Stimulated activated CD8-positive, alpha-beta memory T cell treated with anti-CD3 and anti-CD28 coated beads, Interleukin-4, amount 100 ng/mL, for 48 hours (primary cell): ENCODE measurements at regions not wholly inside any gene's neighbourhood (a gene's known extent, or its start where the extent isn't known, plus 50 kb on each side); places are given as distances from the start of the nearest gene placed in this dataset.

Experiments used
- DNase-seq: peaks from one replicate; pipeline ENCODE4 v3.0.0-alpha.2; 2020

DNA sequence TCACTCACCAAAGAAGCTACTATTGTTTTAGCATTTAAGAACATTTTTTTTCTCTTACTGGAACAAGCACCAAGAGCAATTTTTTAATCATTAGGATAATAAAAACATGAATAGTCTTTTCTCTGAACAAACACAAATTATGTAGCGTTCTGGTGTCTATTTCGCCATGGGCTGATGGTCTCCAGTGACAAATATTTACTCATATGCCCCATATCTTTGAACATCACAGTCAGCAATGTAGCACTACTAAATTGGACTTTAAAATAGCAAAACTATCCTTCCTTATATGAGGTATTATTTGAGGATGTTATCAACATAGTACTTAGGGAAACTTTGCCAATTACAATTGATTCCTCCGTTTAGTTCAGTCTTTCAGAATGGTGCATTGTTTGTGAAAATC, 1326.0 kb upstream of the ZEB2 start:
- no peak for DNase-seq

DNA sequence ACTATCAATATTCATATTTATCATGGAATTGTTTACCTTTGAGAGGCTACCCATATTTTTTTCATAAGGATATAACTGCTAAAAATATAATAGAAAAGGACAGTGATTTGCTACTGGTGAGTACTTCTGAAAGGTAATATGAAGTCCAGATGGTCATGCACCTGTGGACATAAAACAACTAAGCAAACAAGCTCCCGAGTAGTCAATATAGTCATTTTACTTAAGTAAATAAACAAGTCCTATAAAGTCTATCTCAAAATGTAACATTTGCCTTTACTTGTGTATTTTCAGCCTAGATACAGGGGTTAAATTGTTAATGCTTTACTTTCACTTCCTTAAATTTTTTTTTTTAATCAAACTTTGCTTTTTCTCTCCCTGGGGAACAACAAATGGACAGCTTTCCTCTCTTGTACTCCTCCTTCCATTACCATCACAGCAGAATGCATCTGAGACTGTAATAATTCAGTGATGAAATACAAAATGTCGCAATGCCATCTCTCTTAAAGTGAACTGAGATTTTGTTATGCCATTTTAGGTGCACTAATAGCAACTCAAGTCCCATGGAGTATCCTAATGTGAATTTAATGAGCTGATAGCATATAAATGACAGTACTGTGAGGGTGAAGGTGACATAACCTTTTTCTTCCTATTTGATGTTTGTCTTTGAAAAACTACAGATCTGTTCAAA, 1325.4 kb upstream of the ZEB2 start:
- DNase-seq = no peak

DNA sequence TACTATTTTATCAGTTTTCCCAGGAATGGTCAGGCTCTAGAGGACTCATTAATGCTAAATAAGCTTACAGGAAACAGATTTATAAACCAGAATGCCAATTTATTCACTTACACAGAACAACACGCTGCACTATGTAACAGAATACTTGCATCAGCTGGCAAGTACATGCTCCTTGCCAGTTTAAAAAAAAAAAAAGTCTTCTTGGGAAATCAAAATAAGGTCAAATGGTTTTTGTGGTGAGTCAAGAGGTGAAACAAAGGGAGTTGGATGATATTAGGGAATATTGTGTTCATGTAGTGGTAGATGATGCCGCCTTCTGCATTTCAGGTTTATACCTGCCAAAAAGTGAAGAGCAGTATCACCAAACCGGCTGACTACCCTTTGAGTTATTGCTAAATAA, 1322.1 kb upstream of the ZEB2 start:
- DNase-seq = no peak

DNA sequence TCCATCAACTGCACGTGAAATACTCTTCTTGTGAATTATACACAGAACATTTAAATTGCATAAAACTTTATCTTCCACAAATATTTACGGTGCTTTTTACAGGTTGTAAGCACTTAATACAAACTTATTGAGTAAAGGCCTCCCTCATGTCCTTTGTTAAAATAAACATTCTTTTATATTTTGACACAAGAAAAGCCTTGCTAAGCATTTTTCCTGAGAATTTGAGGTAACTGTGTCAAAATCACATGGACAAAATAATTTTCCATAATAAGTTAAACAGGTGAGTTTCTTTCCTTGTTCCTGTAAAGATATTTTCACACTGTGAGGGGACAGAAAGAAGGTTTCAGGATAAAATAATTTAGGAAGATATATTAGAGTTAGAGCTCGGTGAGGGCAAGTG, 1317.1 kb upstream of the ZEB2 start:
- DNase-seq = no peak

DNA sequence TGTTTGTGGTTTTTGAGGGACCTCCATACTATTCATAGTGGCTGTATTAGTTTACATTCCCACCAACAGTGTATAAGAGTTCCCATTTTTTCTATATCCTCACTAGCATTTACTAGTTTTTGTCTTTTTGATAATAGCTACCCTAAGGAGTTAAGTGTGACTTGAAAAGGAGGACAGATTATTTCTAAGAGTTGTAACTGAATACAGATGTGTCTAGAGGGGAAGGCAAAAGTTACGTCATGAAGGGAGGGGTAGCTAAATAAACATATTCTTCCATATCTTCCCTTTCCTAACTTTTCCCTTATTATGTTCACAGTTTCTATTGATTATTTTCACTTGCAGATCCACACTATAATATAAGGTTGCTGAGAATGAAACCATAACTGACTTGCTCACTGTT, 1315.7 kb upstream of the ZEB2 start:
- DNase-seq = no peak

DNA sequence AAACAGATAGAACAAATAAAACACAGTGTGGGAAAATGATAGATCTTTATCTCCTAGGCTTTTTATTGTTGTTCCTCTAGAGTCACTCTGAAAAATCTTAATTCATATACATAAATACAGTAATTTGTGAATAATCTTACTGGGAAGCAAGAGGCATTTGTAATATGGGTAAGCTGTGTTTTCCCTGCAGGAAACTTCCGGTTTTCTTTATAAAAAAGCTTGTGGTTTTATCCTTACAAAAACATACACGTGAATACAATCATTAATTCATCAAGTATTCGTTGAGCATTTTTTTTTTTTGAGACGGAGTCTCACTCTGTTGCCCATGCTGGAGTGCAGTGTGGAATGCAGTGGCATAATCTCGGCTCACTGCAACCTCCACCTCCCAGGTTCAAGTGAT, 1312.8 kb upstream of the ZEB2 start:
- no peak for DNase-seq

DNA sequence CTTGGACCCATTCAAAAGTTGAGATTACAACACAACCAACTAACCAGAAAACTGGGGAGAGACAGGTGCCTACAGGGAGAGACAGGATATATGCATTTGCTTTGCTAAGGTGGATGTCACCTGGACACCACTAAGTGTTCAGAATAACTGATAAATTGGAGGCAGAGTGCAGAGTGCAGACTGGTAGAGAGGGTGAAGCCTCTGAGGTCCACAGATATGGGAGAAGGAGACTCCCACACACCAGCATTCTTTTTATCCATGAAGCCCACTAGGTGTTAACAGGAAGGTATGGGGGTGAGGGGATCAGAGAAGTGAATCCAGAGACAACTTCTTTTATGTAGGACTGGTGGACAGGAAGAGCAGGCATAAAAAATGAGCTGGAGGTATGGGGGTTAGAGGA, 1310.0 kb upstream of the ZEB2 start:
- no peak for DNase-seq

DNA sequence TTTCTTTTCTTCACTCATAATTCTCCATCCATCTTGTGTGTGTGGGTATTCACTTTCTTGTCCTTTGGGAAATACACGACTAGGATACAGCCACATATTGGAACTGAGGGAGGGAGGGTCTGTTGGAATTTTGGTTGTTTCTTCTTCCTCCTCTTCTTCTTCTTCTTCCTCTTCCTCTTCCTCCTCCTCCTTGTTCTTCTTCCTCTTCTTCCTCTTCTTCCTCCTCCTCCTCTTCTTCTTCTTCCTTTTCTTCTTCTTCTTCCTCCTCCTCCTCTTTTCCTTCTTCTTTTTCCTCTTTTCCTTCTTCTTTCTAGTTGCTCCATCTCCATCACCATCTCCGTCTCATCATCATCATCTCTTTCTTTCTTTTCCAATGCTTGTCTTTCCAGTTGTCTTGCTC, 1307.3 kb upstream of the ZEB2 start:
- no peak for DNase-seq

DNA sequence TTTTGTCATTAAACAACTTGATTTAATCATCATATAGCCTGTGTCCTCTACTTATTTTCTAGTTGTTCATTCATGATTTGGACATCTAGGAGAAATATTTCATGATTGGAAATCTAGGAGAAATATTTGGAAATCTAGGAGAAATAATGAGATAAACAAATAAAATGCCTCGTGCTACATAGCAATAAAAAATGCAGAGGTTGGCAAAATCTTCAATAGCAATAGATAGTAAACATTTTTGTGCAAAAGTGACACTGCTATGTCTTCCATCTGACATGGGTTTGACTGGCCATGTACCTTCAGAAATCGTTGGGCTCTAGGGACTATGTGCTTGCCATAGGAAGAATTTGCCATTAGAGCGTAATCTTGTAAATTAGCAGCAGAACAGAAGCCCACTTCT, 1304.5 kb upstream of the ZEB2 start:
- no peak for DNase-seq

DNA sequence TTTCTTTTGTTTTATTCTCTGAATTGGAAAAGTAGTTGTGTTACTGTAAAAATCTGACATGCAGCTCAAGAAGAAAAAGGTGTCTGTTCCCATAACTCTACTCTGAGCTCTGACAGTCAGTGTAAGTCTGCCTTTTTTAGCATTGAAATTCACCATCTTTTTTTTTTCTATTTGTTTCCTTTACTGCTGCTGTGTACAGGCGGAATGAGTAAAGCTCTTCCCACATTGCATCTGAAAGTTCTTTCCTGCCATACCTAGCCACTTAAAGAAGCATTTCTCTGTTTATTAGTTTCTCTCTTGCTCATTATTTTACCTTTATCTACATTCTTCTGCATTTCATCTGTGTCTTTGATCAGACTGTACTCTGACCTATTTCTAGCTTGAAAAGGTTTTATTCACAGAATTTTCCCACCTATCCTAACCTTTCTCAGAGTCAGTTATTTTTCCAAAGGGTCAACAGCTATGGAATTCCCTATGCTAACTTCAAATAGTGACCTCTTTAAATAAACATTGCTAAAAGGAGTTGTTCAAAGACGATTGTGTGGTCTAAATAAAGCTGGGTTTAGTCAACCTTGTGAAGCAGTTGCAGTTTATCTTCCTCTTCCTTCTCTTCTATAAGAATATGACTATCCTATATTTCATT, 1303.1 kb upstream of the ZEB2 start:
- DNase-seq = no peak

DNA sequence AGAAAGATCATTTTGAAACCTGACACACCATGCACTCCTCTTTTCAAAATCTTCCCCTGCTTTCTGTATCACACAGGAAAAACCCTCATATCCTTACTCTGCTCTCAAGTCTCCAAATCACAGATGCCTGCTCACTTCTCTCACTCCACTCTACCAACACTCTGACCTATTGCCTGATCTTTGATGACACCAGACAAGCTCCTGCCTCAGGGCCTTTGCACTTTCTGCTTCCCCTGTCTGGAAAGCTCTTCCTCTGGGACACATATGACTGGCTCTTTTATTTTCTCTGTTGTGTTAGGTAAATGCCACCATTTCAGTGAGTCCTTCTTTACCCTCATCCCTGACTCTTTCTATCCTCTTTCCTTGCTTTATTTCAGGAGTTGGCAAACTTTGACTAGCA, 1300.7 kb upstream of the ZEB2 start:
- DNase-seq = no peak

DNA sequence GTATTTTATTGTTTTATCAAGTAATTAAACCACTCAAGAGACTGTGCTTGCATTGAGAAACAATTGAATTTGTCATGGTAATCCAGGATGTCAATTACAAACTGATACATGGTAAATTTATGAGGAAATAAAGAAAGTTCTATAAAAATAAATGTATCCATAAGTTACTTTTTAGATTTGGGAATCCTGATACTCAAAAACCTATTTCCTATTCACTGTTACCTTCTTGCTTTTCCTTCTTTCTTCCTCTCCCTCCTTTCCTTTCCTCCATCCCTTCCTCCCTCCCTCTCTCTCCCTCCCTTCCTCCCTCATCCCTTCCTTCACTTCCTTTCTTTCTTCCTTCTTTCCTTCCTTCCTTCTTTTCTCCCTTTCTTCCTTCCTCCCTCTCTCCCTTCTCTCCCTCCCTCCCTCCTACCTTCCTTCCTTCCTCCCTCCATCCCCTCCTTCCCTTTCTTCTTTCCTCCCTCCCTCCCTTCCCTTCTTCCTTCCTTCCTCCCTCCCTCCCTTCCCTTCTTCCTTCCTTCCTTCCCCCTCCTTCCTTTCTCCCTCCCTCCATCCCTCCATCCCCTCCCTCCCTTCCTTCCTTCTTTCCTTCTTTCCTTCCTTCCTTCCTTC, 1299.1 kb upstream of the ZEB2 start:
- DNase-seq = no peak

DNA sequence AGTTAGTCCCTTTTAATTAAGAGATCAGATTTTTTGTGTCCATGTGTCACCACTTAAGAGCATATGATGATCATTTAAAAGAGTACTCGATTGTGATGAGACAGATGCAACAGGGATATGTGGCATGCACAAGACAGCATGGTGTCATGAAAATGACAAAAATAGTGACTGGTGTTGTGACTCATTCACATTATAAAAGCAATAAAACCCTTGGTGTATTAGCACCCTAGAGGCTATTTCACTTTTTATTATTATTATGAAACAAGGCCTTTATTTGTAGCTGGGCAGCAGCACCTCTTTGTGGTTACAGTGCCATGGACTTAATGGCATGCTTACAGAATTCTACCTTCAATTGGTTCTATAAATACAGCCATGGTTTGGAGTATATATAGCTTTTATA, 1296.0 kb upstream of the ZEB2 start:
- no peak for DNase-seq

DNA sequence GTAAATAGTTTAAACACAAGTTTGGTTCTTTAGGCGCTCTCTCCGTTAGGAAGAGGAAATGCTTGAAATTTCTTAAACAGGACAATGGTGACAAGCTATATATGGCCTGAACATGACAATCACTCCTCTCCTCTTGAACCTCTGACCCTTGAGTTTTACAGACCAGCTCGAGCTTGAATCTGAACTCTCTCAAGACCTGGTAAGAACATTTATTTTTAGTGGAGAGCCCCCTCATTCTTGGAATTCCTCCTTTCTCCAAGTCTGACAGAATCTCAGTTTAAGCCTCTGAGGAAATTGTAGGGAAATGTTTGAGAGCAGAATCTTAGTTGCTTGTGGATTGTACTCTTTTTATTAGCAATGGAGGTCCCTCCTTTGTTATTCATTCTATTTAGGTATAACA, 1293.6 kb upstream of the ZEB2 start:
- DNase-seq = no peak

DNA sequence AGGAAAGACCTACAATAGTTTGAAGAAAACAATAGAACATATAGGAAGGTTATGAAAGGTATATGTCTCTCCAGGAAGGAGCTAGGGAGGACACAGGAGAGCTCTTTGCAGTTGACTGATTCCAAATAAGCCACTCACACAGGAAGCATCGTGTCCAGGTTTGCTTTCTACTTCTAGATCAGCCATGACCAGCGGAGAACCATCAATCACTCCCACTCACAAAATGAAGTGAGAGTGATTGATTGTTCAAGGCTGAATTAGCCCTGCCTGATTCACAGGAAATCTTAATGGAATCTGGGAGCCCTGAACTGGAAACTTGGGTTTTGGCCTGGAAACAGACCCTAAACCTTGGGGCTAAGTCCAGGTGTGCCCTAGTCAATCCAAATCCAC, 1292.2 kb upstream of the ZEB2 start:
- DNase-seq = no peak

DNA sequence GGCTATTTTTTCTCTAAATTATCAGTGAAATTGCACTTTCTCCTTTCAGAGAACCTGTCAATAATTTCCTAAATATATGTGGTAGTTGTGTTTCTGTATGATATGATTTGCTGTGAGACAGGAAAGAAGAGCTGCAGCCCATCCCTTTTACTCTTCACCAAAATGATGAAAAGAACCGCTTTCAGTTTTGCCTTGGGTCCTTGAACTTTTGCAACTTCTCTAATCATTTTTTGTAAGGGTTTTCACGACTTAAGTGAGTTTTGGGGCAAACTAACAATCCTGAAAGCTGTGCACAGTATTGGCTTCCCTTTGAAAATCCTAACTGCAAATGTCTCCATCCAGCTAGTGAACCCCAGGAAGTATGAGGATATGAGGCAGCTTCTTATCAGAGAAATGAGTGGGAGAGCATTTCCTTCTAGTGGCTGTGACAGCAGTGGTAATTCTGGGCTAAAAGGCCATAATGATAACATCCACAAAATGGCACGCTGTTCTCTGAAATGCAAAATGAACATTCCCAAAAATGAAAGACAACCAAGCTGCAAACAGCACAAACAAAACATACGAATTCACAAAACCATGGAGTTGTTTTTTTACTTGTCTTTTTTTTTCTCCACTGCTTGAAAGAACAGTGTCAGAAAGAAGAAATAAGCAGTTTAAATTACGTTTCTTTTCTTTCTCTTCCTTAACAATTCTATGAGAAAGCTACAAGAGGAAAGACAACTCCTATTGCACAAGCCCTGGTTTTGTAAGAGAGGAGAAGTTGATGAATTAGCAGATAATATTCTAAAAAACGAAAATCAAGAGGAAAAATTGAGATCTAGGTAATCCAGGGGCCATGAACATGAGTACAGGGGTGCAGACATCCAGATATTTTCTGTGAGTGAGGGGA, 1291.6 kb upstream of the ZEB2 start:
- no peak for DNase-seq

DNA sequence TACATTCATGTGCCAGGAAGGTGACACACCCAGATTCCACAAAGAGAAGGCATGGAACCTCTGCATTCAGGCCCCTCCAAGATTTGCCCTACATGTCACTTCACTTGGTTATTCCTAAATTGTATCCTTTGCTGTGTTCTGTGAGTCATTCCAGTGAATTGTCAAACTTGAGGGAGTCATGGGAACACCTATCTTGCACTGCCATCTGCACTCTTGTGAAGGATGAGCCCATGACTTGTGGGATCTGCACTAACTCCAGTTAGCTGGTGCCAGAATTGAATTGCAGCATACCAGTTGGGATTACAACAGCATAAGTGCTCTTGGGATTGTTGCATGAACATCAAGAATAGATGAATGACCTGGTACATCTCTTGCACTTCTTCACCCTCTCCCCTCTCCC, 1288.0 kb upstream of the ZEB2 start:
- no peak for DNase-seq

DNA sequence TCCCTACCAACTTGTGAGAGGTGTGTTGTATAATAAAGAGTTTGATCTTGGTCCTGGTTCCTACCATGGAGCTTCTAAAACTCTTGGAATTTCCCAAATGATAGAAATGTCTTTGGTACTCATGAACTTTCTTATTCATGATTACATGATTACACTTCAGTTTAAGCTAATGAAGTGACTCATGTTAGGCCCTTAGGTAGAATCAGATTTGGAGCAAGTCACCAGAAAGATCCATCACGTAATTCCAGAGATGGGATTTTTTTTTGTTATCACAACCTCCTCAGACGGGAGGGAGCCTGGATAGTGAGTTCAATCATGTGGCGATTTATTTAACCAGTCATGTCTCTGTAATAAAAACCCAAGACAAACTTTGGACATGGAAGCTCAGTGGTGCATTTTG, 1287.6 kb upstream of the ZEB2 start:
- no peak for DNase-seq

DNA sequence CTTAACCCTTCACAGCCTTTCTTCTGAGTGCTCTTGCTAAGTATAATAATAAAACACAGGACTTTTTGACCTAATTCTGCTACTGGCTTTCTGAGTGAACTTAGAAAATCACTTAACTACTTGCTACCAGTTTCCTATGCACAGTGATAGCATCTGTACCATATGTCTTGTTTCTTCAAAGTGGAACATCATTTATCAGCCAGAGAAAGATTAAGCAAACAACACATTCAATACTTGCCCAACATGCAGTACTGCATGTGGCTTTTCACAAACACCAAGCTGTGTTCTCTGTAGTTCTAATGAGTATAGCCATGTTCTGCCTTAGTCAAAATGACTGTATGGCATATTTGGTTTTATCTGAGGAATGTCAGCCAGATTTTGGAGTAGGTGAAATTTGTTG, 1286.6 kb upstream of the ZEB2 start:
- DNase-seq = no peak

DNA sequence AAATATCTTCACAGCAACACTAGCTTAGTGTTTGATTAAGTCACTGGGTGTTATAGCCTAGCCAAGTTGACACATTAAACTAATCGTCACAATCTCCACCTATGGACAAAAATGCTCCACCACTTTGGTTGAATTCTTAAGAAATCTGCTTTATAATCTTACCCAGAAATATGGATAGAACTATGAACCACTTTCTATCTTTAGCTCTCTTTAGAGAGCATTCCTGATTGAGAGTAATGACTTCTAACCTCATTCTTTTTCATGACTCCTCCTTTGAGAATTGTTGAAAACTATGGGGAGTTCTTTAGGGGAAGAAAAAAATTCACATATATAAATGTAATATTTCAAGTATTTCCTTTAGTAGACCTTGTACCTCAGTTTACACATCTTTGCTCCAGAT, 1282.2 kb upstream of the ZEB2 start:
- no peak for DNase-seq

DNA sequence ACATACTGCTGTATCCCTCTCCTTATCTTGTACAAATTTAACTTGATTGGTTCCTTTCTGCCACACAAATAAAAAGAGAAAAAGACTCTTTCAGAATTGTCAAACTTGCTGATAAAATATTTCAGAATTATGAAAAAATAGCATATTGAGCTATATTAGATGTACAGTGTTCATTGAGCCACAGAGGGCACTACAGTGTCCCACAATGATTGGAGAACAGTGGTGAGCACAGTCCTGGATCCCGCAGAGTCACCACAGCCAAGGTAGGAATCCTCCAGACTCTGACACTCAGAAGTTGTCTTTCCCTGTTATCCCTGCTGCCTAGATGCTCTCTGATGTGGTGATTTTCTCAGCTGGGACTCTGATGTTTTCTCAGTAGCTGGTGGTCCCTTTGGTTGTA, 1281.3 kb upstream of the ZEB2 start:
- no peak for DNase-seq

DNA sequence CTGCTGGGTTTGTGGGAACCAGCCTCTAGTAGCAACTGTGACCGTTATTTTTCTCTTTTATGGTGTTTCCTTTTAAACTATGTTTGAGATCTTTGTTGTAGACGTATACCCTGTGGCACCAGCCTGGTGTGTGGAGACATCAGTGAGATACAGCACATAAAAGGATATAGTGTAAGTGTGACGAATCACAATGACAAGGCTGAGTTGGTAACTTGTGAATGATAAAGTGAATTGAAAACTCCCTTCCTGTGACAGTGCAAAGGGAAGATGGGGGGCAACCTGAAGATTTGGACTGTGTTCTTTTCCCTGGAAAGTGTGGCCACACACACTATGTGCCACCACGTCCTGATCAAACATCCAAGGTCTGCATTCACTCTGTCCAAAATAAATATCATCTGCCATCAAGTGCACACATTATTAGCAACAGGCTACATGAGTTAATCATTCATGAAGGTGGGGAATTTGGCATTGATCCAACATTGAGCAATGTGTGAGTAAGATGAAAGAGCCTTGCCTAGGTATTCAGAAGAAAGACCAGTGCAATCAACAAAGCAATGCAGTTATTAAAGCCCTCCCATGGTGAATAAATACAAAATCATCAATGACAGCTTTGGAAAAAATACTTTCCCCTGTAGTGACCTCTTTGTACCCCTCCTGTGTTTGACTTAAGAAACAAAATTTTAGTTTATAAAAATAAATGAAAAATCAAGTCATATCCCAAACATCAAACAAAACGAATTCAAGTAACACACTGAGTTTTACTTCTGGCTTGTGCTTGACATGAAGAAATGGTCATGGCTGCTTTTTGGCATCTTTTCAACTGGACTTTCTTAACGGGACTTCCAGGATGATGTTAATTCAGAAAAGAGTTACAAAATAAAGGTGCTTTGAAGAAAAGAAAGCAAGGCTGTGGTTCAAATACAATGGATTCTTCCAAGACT, 1280.5 kb upstream of the ZEB2 start:
- no peak for DNase-seq
